Breast epithelium (tissue), 4 donors: ENCODE measurements at regions not wholly inside any gene's neighbourhood (a gene's known extent, or its start where the extent isn't known, plus 50 kb on each side); places are given as distances from the start of the nearest gene placed in this dataset.
A peak's percentile ranks its signal among the peaks of the same experiment; 100 is the strongest.

ENCODE experiments used
- DNase-seq, 2 donors: peaks; one replicate each; pipeline ENCODE4 v3.0.0-alpha.2; 2019; ENCODE audit warnings: low spot score in 2 of 2
- H3K27ac ChIP-seq, 2 donors: fragments of 200-600 bp; sonication (generic) in 1 of 2; one replicate each; pipeline ENCODE4 v1.5.1; 2016 to 2019; ENCODE audit warnings: mild to moderate bottlenecking in 1 of 2
- H3K27me3 ChIP-seq, 2 donors: fragments of 200-600 bp; sonication (generic) in 1 of 2; one replicate each; pipeline versions ENCODE4 v1.5.1 to v1.6.0; 2017 to 2019; ENCODE audit warnings: control low read depth in 1 of 2, mild to moderate bottlenecking in 1 of 2
- H3K36me3 ChIP-seq: fragments of 200-600 bp; one replicate; pipeline ENCODE4 v1.5.1; 2019
- H3K4me1 ChIP-seq, 2 donors: fragments of 200-600 bp; sonication (generic); one replicate each; pipeline ENCODE4 v1.5.1; 2016 to 2019; ENCODE audit warnings: control low read depth in 1 of 2
- H3K4me3 ChIP-seq, 3 donors: fragments of 200-600 bp; sonication (generic); 1 replicate in 2 of 3; 2 replicates in 1 of 3; pipeline ENCODE4 v1.5.1; 2016 to 2019; ENCODE audit warnings: mild to moderate bottlenecking in 3 of 3, moderate library complexity in 2 of 3
- H3K9me3 ChIP-seq, 2 donors: fragments of 200-600 bp; sonication (generic) in 1 of 2; one replicate each; pipeline ENCODE4 v1.5.1; 2016 to 2019; ENCODE audit warnings: control low read depth in 1 of 2
- CTCF ChIP-seq, 3 donors: fragments of 450-650 bp; IDR thresholded peaks; one replicate each; pipeline ENCODE4 v1.5.1; 2016 to 2017; ENCODE audit warnings: antibody characterized with exemption in 3 of 3, mild to moderate bottlenecking in 3 of 3, moderate library complexity in 3 of 3
- POLR2A ChIP-seq: fragments of 450-650 bp; IDR thresholded peaks from one replicate; pipeline ENCODE4 v1.6.1; 2016; ENCODE audit warnings: antibody characterized with exemption, mild to moderate bottlenecking, moderate library complexity
- POLR2AphosphoS5 ChIP-seq, 3 donors: sonication (generic); formaldehyde crosslinking; IDR thresholded peaks; one replicate each; pipeline ENCODE4 v1.6.1; 2017; ENCODE audit warnings: antibody characterized with exemption in 3 of 3
- intact Hi-C: fragments of 100-400 bp; cut with DNase I; formaldehyde crosslinking; loops from one replicate; pipeline ENCODE4 v1.15.1; 2023; ENCODE audit warnings: low total_unique reads

GRCh38 chr11:45089251-45089650 lies 57.2 kb upstream of the PRDM11 start:
- H3K9me3 ChIP-seq = no peaks in the 10 kb centered on the region
- no peaks in the 10 kb centered on the region for H3K27me3 ChIP-seq
- peak overlapping the region; percentile 86 to 95 for H3K27ac ChIP-seq
- DNase-seq = peak; percentile 69 to 92
- H3K4me1 ChIP-seq = peaks cover 8 to 29% of the 10 kb centered on the region in 2 donors
- TF ChIP-seq POLR2A = no peak
- peak; percentile 68 to 92 (median 87) for TF ChIP-seq POLR2AphosphoS5 (IDR thresholded peaks at IDR 0.05)
- H3K36me3 ChIP-seq = no peaks in the 10 kb centered on the region
- H3K4me3 ChIP-seq = no peak overlapping the region
- intact Hi-C loops = no loop called here

- Histone ChIP-seq H3K36me3 (no peaks in the 10 kb centered on the region), H3K27me3 (no peaks in the 10 kb centered on the region), H3K27ac (peak overlapping the region; percentile 86 to 95), H3K9me3 (no peaks in the 10 kb centered on the region), H3K4me1 (peaks cover 8 to 29% of the 10 kb centered on the region in 2 donors), H3K4me3 (no peak overlapping the region)
- DNase-seq = no peak
- intact Hi-C loops = no loop called here
- TF ChIP-seq POLR2A (no peak), CTCF (IDR thresholded peaks at IDR 0.05) (no peak), POLR2AphosphoS5 (IDR thresholded peaks at IDR 0.05) (no peak)
Observed at GRCh38 chr11:45089676-45090499, 56.6 kb upstream of the PRDM11 start.

- DNase-seq = no peak
- H3K27me3 ChIP-seq = no peaks in the 10 kb centered on the region
- no peaks in the 10 kb centered on the region for H3K36me3 ChIP-seq
- peak overlapping the region; percentile 86 to 95 for H3K27ac ChIP-seq
- TF ChIP-seq CTCF (IDR thresholded peaks at IDR 0.05) (no peak), POLR2AphosphoS5 (IDR thresholded peaks at IDR 0.05) (no peak)
- H3K4me3 ChIP-seq = no peak overlapping the region
- H3K9me3 ChIP-seq = no peaks in the 10 kb centered on the region
- peaks cover 8 to 29% of the 10 kb centered on the region in 2 donors for H3K4me1 ChIP-seq
- intact Hi-C loops = no loop called here
Observed at GRCh38 chr11:45090607-45091006, 55.8 kb upstream of the PRDM11 start.

GRCh38 chr11:45091563-45092403 lies 54.7 kb upstream of the PRDM11 start:
- DNase-seq = peak in 1 of 2 donors; percentile 68
- peak overlapping the region; percentile 73 to 86 for H3K27ac ChIP-seq
- no peaks in the 10 kb centered on the region for H3K9me3 ChIP-seq
- H3K27me3 ChIP-seq = no peaks in the 10 kb centered on the region
- H3K4me1 ChIP-seq = peaks cover 8 to 29% of the 10 kb centered on the region in 2 donors
- no peak overlapping the region for H3K4me3 ChIP-seq
- intact Hi-C loops = no loop called here
- no peaks in the 10 kb centered on the region for H3K36me3 ChIP-seq
- no peak for TF ChIP-seq POLR2A
- TF ChIP-seq POLR2AphosphoS5 (IDR thresholded peaks at IDR 0.05) = no peak
- no peak for TF ChIP-seq CTCF (IDR thresholded peaks at IDR 0.05)

- H3K27ac ChIP-seq = peak overlapping the region; percentile 73 to 86
- H3K4me1 ChIP-seq = peaks cover 8 to 23% of the 10 kb centered on the region in 2 donors
- no peak for DNase-seq
- no peaks in the 10 kb centered on the region for H3K36me3 ChIP-seq
- intact Hi-C loops = no loop called here
- no peak overlapping the region for H3K4me3 ChIP-seq
- TF ChIP-seq CTCF (IDR thresholded peaks at IDR 0.05) (no peak), POLR2A (no peak), POLR2AphosphoS5 (IDR thresholded peaks at IDR 0.05) (no peak)
- H3K9me3 ChIP-seq = no peaks in the 10 kb centered on the region
- no peaks in the 10 kb centered on the region for H3K27me3 ChIP-seq
Observed at GRCh38 chr11:45092404-45092785, 54.0 kb upstream of the PRDM11 start.
